GM21423 (cell line): ENCODE measurements at regions not wholly inside any gene's neighbourhood (a gene's known extent, or its start where the extent isn't known, plus 50 kb on each side); places are given as distances from the start of the nearest gene placed in this dataset.

ENCODE experiments used
- ATAC-seq: cut with Tn5 transposase; IDR thresholded peaks from one replicate; pipeline ENCODE4 v1.9.1; 2021; ENCODE audit warnings: mild to moderate bottlenecking, moderate library complexity; ENCODE audit not compliant: unreplicated experiment

GRCh38 chr2:18800240-18800971 lies 211.0 kb upstream of the NT5C1B start:
- no peak for ATAC-seq

DNA sequence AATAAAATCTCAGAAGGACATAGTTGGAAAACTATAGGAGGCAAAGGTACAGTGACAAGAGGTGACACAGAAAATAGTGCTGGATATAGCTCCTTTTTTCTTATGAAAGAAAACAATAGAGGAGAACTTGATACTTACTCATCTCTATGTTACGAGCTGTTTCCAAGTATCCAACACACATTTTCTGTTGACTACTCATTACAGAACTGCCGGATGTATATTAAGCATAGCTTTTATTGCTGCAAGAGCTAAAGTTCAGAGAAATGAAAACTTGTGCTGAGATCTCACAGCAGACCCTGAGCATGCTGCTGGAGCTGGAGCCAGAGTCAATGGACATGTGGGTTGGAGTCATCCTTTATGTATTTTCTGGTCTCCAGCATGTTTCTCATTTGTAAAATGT lies 210.0 kb upstream of the NT5C1B start:
- no peak for ATAC-seq

- no peak for ATAC-seq
Observed at GRCh38 chr2:18797133-18797845, 207.9 kb upstream of the NT5C1B start.

- no peak for ATAC-seq
Observed at GRCh38 chr2:18795906-18796305, 206.5 kb upstream of the NT5C1B start.

GRCh38 chr2:18792684-18793083 lies 203.3 kb upstream of the NT5C1B start:
- no peak for ATAC-seq

GRCh38 chr2:18792226-18792629 lies 202.9 kb upstream of the NT5C1B start:
- no peak for ATAC-seq

DNA sequence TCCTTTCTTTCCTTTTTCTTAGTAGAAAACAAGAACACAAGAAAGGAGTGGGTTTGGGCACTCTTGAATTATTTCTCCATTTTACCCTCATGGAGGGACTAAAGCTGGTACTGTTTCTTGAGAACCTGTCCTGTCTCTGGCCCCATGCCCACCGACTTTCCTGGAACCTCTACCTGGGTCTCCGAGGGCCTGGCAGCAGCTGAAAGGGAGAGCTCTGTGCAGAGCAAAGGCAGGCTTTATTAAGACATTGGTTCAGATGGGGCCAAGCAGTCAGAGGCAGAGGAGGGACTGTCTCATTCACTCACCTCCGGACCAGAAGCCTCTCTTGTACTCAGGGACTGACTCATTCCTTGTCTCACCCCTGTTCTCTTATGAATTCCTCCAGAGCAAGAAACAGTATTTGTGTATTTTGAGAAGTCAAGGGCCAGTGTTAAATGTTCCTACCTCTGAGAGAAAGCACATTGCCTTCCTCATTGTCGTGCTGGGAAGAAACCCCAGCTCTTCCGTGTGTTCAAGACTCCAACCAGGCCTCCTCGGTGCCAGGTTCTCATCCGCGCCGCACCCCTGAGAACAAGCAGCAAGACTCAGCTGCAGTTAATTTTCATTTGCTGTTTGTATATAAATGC lies 201.9 kb upstream of the NT5C1B start:
- no peak for ATAC-seq

DNA sequence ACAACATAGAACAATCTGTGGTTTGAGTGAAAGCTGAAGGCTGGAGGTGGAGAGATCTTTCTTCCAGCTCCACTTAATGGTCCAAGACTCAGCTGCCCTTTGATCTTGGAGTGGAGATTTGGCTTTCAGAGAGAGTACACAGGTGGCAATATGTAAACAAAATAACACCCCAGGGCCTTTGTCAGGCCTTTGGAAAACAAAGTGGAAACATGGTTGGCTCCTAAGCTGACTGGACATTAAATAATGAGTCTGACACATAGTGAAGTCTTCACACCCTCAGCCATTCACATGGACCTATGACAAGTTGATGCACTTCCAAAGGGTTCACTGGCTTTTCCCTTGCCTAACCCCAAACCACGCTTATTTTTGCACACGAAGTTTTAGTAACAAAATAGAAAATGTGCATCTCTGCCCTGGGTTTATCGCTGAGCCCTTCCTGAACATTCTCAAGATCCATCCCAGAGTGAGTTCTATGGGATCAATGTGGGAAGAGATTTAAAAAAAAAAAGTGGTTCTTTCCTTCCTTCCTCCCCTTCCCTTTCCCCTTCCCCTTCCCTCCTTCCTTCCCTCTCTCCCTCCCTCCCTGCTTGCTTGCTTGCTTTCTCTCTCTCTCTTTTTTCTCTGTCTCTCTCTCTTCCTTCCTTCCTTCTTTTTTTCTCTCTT lies 201.3 kb upstream of the NT5C1B start:
- ATAC-seq = no peak

DNA sequence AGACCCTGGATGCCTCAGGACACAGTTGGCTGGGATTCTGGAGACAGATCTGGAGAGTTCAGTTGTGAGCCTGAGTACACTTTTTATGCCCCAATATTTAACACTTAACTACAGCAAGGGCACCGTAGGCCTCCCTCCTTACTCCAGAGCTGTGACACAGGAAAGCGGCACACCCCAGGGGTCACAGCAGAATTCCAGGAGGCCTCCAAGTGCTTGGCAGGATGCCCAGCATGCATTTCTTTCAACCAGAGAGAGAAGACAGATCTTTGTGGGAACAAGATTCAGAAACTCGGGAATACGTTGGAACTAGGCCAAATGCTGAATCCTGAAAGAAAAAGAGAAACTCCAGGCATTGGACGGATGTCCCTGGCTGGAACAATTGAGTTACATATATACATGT lies 199.2 kb upstream of the NT5C1B start:
- ATAC-seq = no peak

- no peak for ATAC-seq
Observed at GRCh38 chr2:18787726-18788125, 198.4 kb upstream of the NT5C1B start.

GRCh38 chr2:18784245-18784644 lies 194.9 kb upstream of the NT5C1B start:
- ATAC-seq = no peak

- no peak for ATAC-seq
Observed at GRCh38 chr2:18781541-18782280, 192.3 kb upstream of the NT5C1B start.

- no peak for ATAC-seq
Observed at GRCh38 chr2:18777250-18777812, 188.0 kb upstream of the NT5C1B start.

DNA sequence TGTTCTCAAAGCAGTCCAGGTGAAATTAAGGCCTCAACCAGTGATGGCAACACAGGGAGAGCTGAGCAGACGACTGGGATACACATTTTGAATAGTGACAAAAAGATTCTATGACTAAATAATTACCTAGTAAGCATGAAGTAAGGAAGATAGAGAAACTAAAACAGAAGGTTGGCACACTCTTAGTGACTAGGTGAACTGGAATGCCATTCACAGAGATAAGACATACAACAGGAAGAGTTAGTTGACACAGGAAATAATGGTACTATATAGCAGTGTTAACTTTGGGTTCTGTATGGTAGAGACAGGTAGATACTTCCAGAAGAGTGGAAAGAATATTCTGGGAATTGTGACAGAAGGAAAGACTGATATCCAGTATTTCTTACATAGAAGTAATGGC lies 181.8 kb upstream of the NT5C1B start:
- no peak for ATAC-seq

GRCh38 chr2:18763338-18763737 lies 174.0 kb upstream of the NT5C1B start:
- ATAC-seq = no peak

DNA sequence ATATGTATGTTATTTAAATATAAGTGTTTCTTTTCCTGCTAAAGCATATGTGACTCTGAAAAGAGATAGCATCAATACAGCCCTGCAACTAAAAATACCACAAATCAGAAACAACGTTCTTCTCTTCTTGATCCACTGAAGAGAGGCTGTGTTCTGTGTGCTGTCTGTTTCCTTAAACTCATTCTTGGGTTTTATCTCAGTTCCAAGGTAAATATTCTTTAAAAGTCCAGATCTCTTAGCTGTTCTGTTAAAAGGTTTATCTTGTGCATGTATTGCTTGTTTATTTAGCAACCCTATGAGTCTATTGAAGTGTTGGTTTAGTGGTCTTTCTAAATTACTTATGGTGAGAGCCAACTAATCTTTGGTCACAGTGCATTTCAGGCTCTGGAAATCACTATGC lies 173.3 kb upstream of the NT5C1B start:
- ATAC-seq = no peak

- ATAC-seq = no peak
Observed at GRCh38 chr2:18754286-18754685, 164.9 kb upstream of the NT5C1B start.

DNA sequence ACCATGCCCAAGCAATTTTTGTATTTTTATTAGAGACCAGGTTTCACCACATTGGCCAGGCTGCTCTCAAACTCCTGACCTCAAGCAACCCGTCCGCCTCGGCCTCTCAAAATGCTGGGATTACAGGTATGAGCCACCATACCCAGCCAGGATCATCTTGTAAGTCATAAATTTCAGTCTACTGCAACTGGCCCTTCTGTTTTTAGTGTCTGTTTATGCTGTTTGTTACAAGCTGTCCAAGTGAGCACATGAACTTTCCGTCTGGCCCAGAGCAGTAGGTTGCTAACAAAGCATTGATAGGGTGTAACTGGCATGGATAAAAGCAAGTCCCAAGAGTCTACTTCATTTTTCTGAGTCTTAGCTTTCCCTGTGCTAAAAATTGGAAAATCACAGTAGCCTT lies 164.4 kb upstream of the NT5C1B start:
- ATAC-seq = no peak

DNA sequence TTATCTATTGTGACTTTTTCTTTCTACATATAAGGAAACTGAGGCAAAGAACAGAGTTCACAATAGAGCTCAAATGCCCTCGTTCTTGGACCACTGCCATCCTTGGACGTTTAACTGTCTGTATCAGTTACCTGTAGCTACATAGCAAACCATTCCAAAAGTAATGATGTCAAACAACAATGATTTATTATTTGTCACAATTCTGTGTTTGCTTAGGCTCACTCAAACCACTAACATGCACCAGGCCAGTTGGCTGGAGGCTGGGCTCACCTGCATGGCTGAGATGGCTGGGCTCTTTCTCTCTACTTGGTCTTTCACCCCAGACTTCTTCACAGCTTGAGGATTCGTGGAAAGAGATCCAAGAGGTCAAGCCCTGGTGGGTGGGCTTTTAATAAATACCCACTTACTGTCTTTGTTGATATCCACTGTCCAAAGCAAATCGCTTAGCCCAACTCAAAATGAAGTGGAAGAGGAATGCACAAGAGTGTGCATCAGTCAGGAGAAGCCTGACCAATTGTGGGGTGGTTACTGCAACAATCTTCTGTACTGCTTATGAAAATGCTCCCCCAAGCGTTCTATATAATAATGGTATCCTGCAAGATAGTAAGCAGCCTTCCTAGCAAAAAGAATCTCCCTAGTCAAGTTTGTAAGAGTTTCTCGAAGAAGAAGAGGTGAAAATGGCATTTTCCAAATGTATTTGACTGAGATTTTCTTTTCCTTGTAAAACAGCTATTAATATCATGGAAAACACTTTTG lies 163.5 kb upstream of the NT5C1B start:
- no peak for ATAC-seq

GRCh38 chr2:18752022-18752493 lies 162.7 kb upstream of the NT5C1B start:
- no peak for ATAC-seq
